Adipocyte (in vitro differentiated cells): ENCODE measurements at regions not wholly inside any gene's neighbourhood (a gene's known extent, or its start where the extent isn't known, plus 50 kb on each side); places are given as distances from the start of the nearest gene placed in this dataset.

Experiments
- DNase-seq: peaks from one replicate; pipeline ENCODE4 v3.0.0-alpha.2; 2015; ENCODE audit warnings: low read depth
- H3K27me3 ChIP-seq: replicated peaks from 2 replicates; pipeline ENCODE4 v1.7.0; 2013; ENCODE audit warnings: mild to moderate bottlenecking, low read length, moderate library complexity; ENCODE audit not compliant: control insufficient read depth, insufficient read depth
- H3K36me3 ChIP-seq: 2 replicates; pipeline ENCODE4 v1.7.0; 2013; ENCODE audit warnings: low read length, mild to moderate bottlenecking, moderate library complexity; ENCODE audit not compliant: control insufficient read depth, insufficient read depth, severe bottlenecking
- H3K4me1 ChIP-seq: 2 replicates; pipeline ENCODE4 v1.7.0; 2013; ENCODE audit warnings: mild to moderate bottlenecking, low read length, moderate library complexity; ENCODE audit not compliant: control insufficient read depth, insufficient read depth
- H3K4me3 ChIP-seq: 2 replicates; pipeline ENCODE4 v1.7.0; 2013; ENCODE audit warnings: mild to moderate bottlenecking, low read length, moderate library complexity
- H3K9ac ChIP-seq: 2 replicates; pipeline ENCODE4 v1.7.0; 2013; ENCODE audit warnings: mild to moderate bottlenecking, low read length, moderate library complexity
- H3K9me3 ChIP-seq: 2 replicates; pipeline ENCODE4 v1.7.0; 2013; ENCODE audit warnings: mild to moderate bottlenecking, low read length, moderate library complexity; ENCODE audit not compliant: control insufficient read depth

- no peak for DNase-seq
- Histone ChIP-seq H3K9ac (no peak overlapping the region), H3K27me3 (no peaks in the 10 kb centered on the region), H3K4me1 (no peaks in the 10 kb centered on the region), H3K9me3 (no peaks in the 10 kb centered on the region), H3K36me3 (no peaks in the 10 kb centered on the region), H3K4me3 (no peak overlapping the region)
Observed at GRCh38 chr2:176598351-176598750, 329.1 kb downstream of the MTX2 start.

- Histone ChIP-seq H3K4me1 (no peaks in the 10 kb centered on the region), H3K36me3 (no peaks in the 10 kb centered on the region)
- no peak for DNase-seq
Observed at GRCh38 chr2:176599796-176600485, 330.7 kb downstream of the MTX2 start.

GRCh38 chr2:176601066-176601465, 331.8 kb downstream of the MTX2 start:
- no peak for DNase-seq
- Histone ChIP-seq H3K9ac (no peak overlapping the region), H3K36me3 (no peaks in the 10 kb centered on the region), H3K27me3 (no peaks in the 10 kb centered on the region), H3K9me3 (no peaks in the 10 kb centered on the region), H3K4me1 (no peaks in the 10 kb centered on the region), H3K4me3 (no peak overlapping the region)

More at GRCh38 chr2:176599796-176600485, 330.7 kb downstream of the MTX2 start:
- Histone ChIP-seq H3K27me3 (no peaks in the 10 kb centered on the region), H3K9me3 (no peaks in the 10 kb centered on the region), H3K4me3 (no peak overlapping the region), H3K9ac (no peak overlapping the region)

GRCh38 chr2:176612036-176612435, 342.8 kb downstream of the MTX2 start:
- no peak for DNase-seq
- Histone ChIP-seq H3K4me1 (peaks cover 14% of the 10 kb centered on the region), H3K4me3 (no peak overlapping the region), H3K9ac (no peak overlapping the region), H3K9me3 (no peaks in the 10 kb centered on the region), H3K27me3 (no peaks in the 10 kb centered on the region), H3K36me3 (no peaks in the 10 kb centered on the region)

GRCh38 chr2:176612736-176613135, 343.5 kb downstream of the MTX2 start:
- H3K9me3 ChIP-seq = no peaks in the 10 kb centered on the region
- no peak for DNase-seq
- H3K4me1 ChIP-seq = peaks cover 14% of the 10 kb centered on the region
- H3K27me3 ChIP-seq = no peaks in the 10 kb centered on the region
- no peak overlapping the region for H3K9ac ChIP-seq
- H3K36me3 ChIP-seq = no peaks in the 10 kb centered on the region
- H3K4me3 ChIP-seq = no peak overlapping the region

- no peak for DNase-seq
- peaks cover 14% of the 10 kb centered on the region for H3K4me1 ChIP-seq
- no peaks in the 10 kb centered on the region for H3K36me3 ChIP-seq
- no peaks in the 10 kb centered on the region for H3K27me3 ChIP-seq
- H3K9me3 ChIP-seq = no peaks in the 10 kb centered on the region
- no peak overlapping the region for H3K4me3 ChIP-seq
- H3K9ac ChIP-seq = no peak overlapping the region
Observed at GRCh38 chr2:176613323-176613987, 344.2 kb downstream of the MTX2 start.

GRCh38 chr2:176614049-176614448, 344.8 kb downstream of the MTX2 start:
- Histone ChIP-seq H3K27me3 (no peaks in the 10 kb centered on the region), H3K9ac (no peak overlapping the region), H3K36me3 (no peaks in the 10 kb centered on the region), H3K9me3 (no peaks in the 10 kb centered on the region), H3K4me1 (peaks cover 14% of the 10 kb centered on the region), H3K4me3 (no peak overlapping the region)
- DNase-seq = no peak

- H3K9ac ChIP-seq = no peak overlapping the region
- H3K9me3 ChIP-seq = no peaks in the 10 kb centered on the region
- H3K4me3 ChIP-seq = no peak overlapping the region
- no peaks in the 10 kb centered on the region for H3K36me3 ChIP-seq
- H3K27me3 ChIP-seq = no peaks in the 10 kb centered on the region
- no peak for DNase-seq
- peaks cover 14% of the 10 kb centered on the region for H3K4me1 ChIP-seq
Observed at GRCh38 chr2:176614930-176615329, 345.7 kb downstream of the MTX2 start.

- no peak for DNase-seq
- Histone ChIP-seq H3K27me3 (no peaks in the 10 kb centered on the region), H3K4me1 (no peaks in the 10 kb centered on the region), H3K36me3 (no peaks in the 10 kb centered on the region), H3K9me3 (no peaks in the 10 kb centered on the region), H3K4me3 (no peak overlapping the region), H3K9ac (no peak overlapping the region)
Observed at GRCh38 chr2:176619504-176619903, 350.3 kb downstream of the MTX2 start.

GRCh38 chr2:176621350-176621749, 352.1 kb downstream of the MTX2 start:
- Histone ChIP-seq H3K36me3 (no peaks in the 10 kb centered on the region), H3K27me3 (no peaks in the 10 kb centered on the region), H3K4me1 (no peaks in the 10 kb centered on the region), H3K9ac (no peak overlapping the region), H3K4me3 (no peak overlapping the region), H3K9me3 (no peaks in the 10 kb centered on the region)
- no peak for DNase-seq

GRCh38 chr2:176622792-176623191, 353.6 kb downstream of the MTX2 start:
- H3K9me3 ChIP-seq = no peaks in the 10 kb centered on the region
- H3K27me3 ChIP-seq = no peaks in the 10 kb centered on the region
- no peaks in the 10 kb centered on the region for H3K36me3 ChIP-seq
- no peak for DNase-seq
- H3K4me3 ChIP-seq = no peak overlapping the region
- no peak overlapping the region for H3K9ac ChIP-seq
- H3K4me1 ChIP-seq = peaks cover 7% of the 10 kb centered on the region
